Esophagus squamous epithelium (tissue), 5 donors: ENCODE measurements at regions not wholly inside any gene's neighbourhood (a gene's known extent, or its start where the extent isn't known, plus 50 kb on each side); places are given as distances from the start of the nearest gene placed in this dataset.

Experiments used
- DNase-seq: peaks from one replicate; lab custom pipeline; 2025; lab: John Stamatoyannopoulos, UW
- H3K27ac ChIP-seq, 4 donors: fragments of 200-600 bp; sonication (generic); one replicate each; pipeline ENCODE4 v1.5.1; 2016 to 2019; ENCODE audit warnings: mild to moderate bottlenecking in 1 of 4
- H3K27me3 ChIP-seq, 4 donors: fragments of 200-600 bp; sonication (generic); 1 replicate in 3 of 4; 2 replicates in 1 of 4; pipeline versions ENCODE4 v1.5.1 to v1.6.0; 2017 to 2021; ENCODE audit warnings: antibody characterized with exemption in 1 of 4
- H3K36me3 ChIP-seq, 3 donors: fragments of 200-600 bp; sonication (generic); one replicate each; pipeline ENCODE4 v1.5.1; 2016 to 2019
- H3K4me1 ChIP-seq, 3 donors: fragments of 200-600 bp; sonication (generic); one replicate each; pipeline ENCODE4 v1.5.1; 2017 to 2019
- H3K4me3 ChIP-seq, 4 donors: fragments of 200-600 bp; sonication (generic); 1 replicate in 3 of 4; 2 replicates in 1 of 4; pipeline ENCODE4 v1.5.1; 2016 to 2019; ENCODE audit warnings: mild to moderate bottlenecking in 2 of 4, moderate library complexity in 1 of 4
- H3K9me3 ChIP-seq, 3 donors: fragments of 200-600 bp; sonication (generic); one replicate each; pipeline ENCODE4 v1.5.1; 2016 to 2019
- CTCF ChIP-seq, 6 experiments: fragments of 450-650 bp in 4 of 6; fragments of 200-600 bp in 2 of 6; sonication (generic) in 2 of 6; IDR thresholded peaks; one replicate each; pipeline ENCODE4 v1.5.1; 2016 to 2019; ENCODE audit warnings: antibody characterized with exemption in 6 of 6, mild to moderate bottlenecking in 4 of 6, moderate library complexity in 4 of 6
- POLR2A ChIP-seq, 4 donors: fragments of 450-650 bp; IDR thresholded peaks; one replicate each; pipeline ENCODE4 v1.6.1; 2017; ENCODE audit warnings: antibody characterized with exemption in 4 of 4, mild to moderate bottlenecking in 4 of 4, moderate library complexity in 3 of 4
- WGBS, 2 donors: methylation state at CpG; one replicate each; pipeline ENCODE4 v1.1.5; 2018; 5-methylcytosine and 5-hydroxymethylcytosine counted together
- intact Hi-C: fragments of 100-400 bp; cut with DNase I; formaldehyde crosslinking; loops from one replicate; pipeline ENCODE4 v1.15.0; 2022
- donor health status: DM: yes; HTN: yes; CAD: no.

- no peaks in the 10 kb centered on the region for H3K4me1 ChIP-seq
- intact Hi-C loops, result no loop called here
- H3K27me3 ChIP-seq, result no peaks in the 10 kb centered on the region
- no peaks in the 10 kb centered on the region for H3K9me3 ChIP-seq
- DNase-seq, result no peak
- H3K36me3 ChIP-seq, result no peaks in the 10 kb centered on the region
- WGBS, 2 donors, result 69 to 72% methylated on average over 4 of the region's 4 CpGs
- TF ChIP-seq POLR2A (IDR thresholded peaks at IDR 0.05) (no peak), CTCF (IDR thresholded peaks at IDR 0.05) (no peak)
- no peak overlapping the region for H3K27ac ChIP-seq
- no peak overlapping the region for H3K4me3 ChIP-seq
Measured at GRCh38 chr18:28743115-28743514, 566.2 kb upstream of the CDH2 start.

- Histone ChIP-seq H3K4me3 (no peak overlapping the region), H3K4me1 (no peaks in the 10 kb centered on the region), H3K36me3 (no peaks in the 10 kb centered on the region), H3K9me3 (no peaks in the 10 kb centered on the region), H3K27ac (no peak overlapping the region), H3K27me3 (no peaks in the 10 kb centered on the region)
- intact Hi-C loops, result no loop called here
- 96 to 100% methylated on average over 1 of the region's 1 CpG for WGBS, 2 donors
- TF ChIP-seq CTCF (IDR thresholded peaks at IDR 0.05), result no peak
- no peak for TF ChIP-seq POLR2A (IDR thresholded peaks at IDR 0.05)
- DNase-seq, result no peak
Measured at GRCh38 chr18:28740575-28740974, 563.6 kb upstream of the CDH2 start.

DNA sequence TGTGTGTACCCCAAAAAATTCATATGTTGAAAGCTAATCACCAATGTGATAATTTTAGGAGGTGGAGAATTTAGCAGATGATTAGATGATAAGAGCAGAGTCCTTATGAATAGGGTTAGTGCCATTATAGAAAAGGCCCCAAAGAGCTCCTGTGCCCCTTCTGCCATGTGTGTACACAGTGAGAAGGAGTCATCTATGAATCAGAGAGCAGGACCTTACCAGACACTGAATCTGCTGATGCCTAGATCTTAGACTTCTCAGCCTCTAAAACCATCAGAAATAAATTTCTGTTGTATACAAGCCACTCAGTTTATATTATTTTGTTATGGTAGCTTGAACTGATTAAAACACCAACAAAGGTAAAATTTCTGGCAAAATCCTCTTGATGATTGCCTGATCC lies 560.0 kb upstream of the CDH2 start:
- intact Hi-C loops, result no loop called here
- Histone ChIP-seq H3K27me3 (no peaks in the 10 kb centered on the region), H3K4me3 (no peak overlapping the region), H3K36me3 (no peaks in the 10 kb centered on the region), H3K4me1 (no peaks in the 10 kb centered on the region), H3K9me3 (no peaks in the 10 kb centered on the region), H3K27ac (no peak overlapping the region)
- no peak for DNase-seq
- no peak for TF ChIP-seq POLR2A (IDR thresholded peaks at IDR 0.05)
- no peak for TF ChIP-seq CTCF (IDR thresholded peaks at IDR 0.05)

DNA sequence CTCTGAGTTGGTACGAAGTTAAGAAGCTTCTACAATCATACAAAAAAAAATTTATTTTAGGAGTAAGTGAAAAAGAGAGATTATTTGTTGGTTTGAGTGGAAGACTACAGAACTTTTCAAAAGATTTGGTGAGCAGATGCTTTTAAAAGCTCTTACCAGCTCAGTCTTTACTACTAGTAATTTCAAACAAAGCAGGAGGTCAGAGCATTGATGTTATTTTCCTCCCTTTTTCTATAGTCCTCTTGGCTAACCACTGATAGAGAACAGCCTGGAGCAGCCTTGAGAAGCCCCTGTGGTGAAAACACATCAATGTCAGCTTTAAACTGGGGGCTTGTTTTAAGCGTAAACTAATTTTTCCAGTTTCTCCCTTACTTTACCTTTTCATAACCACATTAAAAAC lies 559.3 kb upstream of the CDH2 start:
- Histone ChIP-seq H3K9me3 (no peaks in the 10 kb centered on the region), H3K36me3 (no peaks in the 10 kb centered on the region), H3K4me3 (no peak overlapping the region), H3K4me1 (no peaks in the 10 kb centered on the region), H3K27ac (no peak overlapping the region), H3K27me3 (no peaks in the 10 kb centered on the region)
- 64 to 66% methylated on average over 2 of the region's 2 CpGs for WGBS, 2 donors
- no peak for DNase-seq
- intact Hi-C loops, result no loop called here
- TF ChIP-seq POLR2A (IDR thresholded peaks at IDR 0.05), result no peak
- no peak for TF ChIP-seq CTCF (IDR thresholded peaks at IDR 0.05)

- WGBS, 2 donors, result 12 to 26% methylated on average over 2 of the region's 2 CpGs
- no peaks in the 10 kb centered on the region for H3K9me3 ChIP-seq
- DNase-seq, result no peak
- intact Hi-C loops, result no loop called here
- H3K27ac ChIP-seq, result no peak overlapping the region
- H3K36me3 ChIP-seq, result no peaks in the 10 kb centered on the region
- H3K27me3 ChIP-seq, result no peaks in the 10 kb centered on the region
- no peak overlapping the region for H3K4me3 ChIP-seq
- TF ChIP-seq POLR2A (IDR thresholded peaks at IDR 0.05), result no peak
- no peak for TF ChIP-seq CTCF (IDR thresholded peaks at IDR 0.05)
- no peaks in the 10 kb centered on the region for H3K4me1 ChIP-seq
Measured at GRCh38 chr18:28735731-28736130, 558.8 kb upstream of the CDH2 start.
